MM.1S (cell line): ENCODE measurements at regions not wholly inside any gene's neighbourhood (a gene's known extent, or its start where the extent isn't known, plus 50 kb on each side); places are given as distances from the start of the nearest gene placed in this dataset.

Experiments
- DNase-seq: peaks from one replicate; pipeline ENCODE4 v3.0.0-alpha.2; 2015
- H2AFZ ChIP-seq: fragments of 300-600 bp; sonication (generic); 2 replicates; pipeline ENCODE4 v1.6.0; 2016; ENCODE audit warnings: antibody characterized with exemption, low read length
- H3F3A ChIP-seq: fragments of 300-600 bp; sonication (generic); 2 replicates; pipeline ENCODE4 v1.6.1; 2016; ENCODE audit warnings: mild to moderate bottlenecking, antibody characterized with exemption, low read length, moderate library complexity, mixed read lengths; ENCODE audit not compliant: insufficient read depth
- H3K27ac ChIP-seq: fragments of 300-600 bp; sonication (generic); 2 replicates; pipeline ENCODE4 v1.5.1; 2016; ENCODE audit warnings: mild to moderate bottlenecking, low read length
- H3K27me3 ChIP-seq: fragments of 300-600 bp; sonication (generic); replicated peaks from 2 replicates; pipeline ENCODE4 v1.6.0; 2016; ENCODE audit warnings: low read length; ENCODE audit not compliant: insufficient read depth
- H3K36me3 ChIP-seq: fragments of 300-600 bp; sonication (generic); replicated peaks from 2 replicates; pipeline ENCODE4 v1.6.1; 2016; ENCODE audit warnings: mild to moderate bottlenecking, low read length, mixed read lengths; ENCODE audit not compliant: insufficient read depth
- H3K4me1 ChIP-seq: fragments of 300-600 bp; sonication (generic); 2 replicates; pipeline ENCODE4 v1.6.1; 2016; ENCODE audit warnings: low read length, mixed read lengths
- H3K4me2 ChIP-seq: fragments of 300-600 bp; sonication (generic); 2 replicates; pipeline ENCODE4 v1.6.0; 2016; ENCODE audit warnings: low read depth, low read length
- H3K4me3 ChIP-seq: fragments of 300-600 bp; sonication (generic); 2 replicates; pipeline ENCODE4 v1.5.1; 2016; ENCODE audit warnings: low read length, mixed read lengths
- H3K79me2 ChIP-seq: fragments of 300-600 bp; sonication (generic); 2 replicates; pipeline ENCODE4 v1.6.1; 2016; ENCODE audit warnings: mixed run types, low read length, mixed read lengths
- H3K9ac ChIP-seq: fragments of 300-600 bp; sonication (generic); 2 replicates; pipeline ENCODE4 v1.6.1; 2016; ENCODE audit warnings: low read length, mixed read lengths
- H3K9me2 ChIP-seq: fragments of 300-600 bp; sonication (generic); replicated peaks from 2 replicates; pipeline ENCODE4 v1.6.1; 2016; ENCODE audit warnings: mild to moderate bottlenecking, low read length, mixed read lengths; ENCODE audit not compliant: insufficient read depth
- H3K9me3 ChIP-seq: fragments of 300-600 bp; sonication (generic); replicated peaks from 2 replicates; pipeline ENCODE4 v1.6.1; 2016; ENCODE audit warnings: mild to moderate bottlenecking, low read length, mixed read lengths; ENCODE audit not compliant: insufficient read depth
- H4K20me1 ChIP-seq: fragments of 300-600 bp; sonication (generic); 2 replicates; pipeline ENCODE4 v1.6.1; 2016; ENCODE audit warnings: mild to moderate bottlenecking, low read length, moderate library complexity, mixed read lengths; ENCODE audit not compliant: insufficient read depth
- EZH2 ChIP-seq: fragments of 300-600 bp; sonication (generic); optimal IDR thresholded peaks from 2 replicates; pipeline ENCODE3; 2017; ENCODE audit warnings: low read depth, mild to moderate bottlenecking, antibody characterized with exemption, low read length, mixed read lengths
- EZH2phosphoT487 ChIP-seq: fragments of 300-600 bp; sonication (generic); IDR thresholded peaks from 2 replicates; pipeline ENCODE4 v1.6.1; 2018; ENCODE audit warnings: antibody characterized with exemption, low read length
- TF ChIP-seq, protein P1 (sequence below): fragments of 300-600 bp; sonication (generic); IDR thresholded peaks from 2 replicates; pipeline ENCODE4 v1.5.1; 2016; ENCODE audit warnings: antibody characterized with exemption, low read length, mixed read lengths

DNA sequence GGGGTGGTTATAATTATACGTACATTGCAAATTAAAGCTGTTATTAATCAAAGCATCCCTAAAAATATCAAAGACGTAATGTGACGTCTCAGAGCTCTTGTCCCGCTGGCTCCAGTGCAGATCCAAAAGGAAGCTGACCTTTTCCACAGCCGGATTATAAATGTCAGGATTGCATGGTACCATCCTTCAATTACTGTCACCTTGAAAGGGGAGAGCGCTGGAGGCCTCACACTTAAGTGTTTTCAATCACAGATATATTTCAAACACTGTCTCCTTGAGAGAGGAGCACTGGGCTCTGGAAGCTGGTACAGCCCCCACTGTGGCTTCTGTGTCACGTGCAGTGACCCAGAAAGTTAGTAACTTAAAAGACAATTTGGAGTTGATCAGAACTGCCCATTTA, 94.2 kb downstream of the AIPL1 start:
- TF ChIP-seq EZH2phosphoT487: no peak
- no peak for TF ChIP-seq EZH2
- TF ChIP-seq, protein P1, sequence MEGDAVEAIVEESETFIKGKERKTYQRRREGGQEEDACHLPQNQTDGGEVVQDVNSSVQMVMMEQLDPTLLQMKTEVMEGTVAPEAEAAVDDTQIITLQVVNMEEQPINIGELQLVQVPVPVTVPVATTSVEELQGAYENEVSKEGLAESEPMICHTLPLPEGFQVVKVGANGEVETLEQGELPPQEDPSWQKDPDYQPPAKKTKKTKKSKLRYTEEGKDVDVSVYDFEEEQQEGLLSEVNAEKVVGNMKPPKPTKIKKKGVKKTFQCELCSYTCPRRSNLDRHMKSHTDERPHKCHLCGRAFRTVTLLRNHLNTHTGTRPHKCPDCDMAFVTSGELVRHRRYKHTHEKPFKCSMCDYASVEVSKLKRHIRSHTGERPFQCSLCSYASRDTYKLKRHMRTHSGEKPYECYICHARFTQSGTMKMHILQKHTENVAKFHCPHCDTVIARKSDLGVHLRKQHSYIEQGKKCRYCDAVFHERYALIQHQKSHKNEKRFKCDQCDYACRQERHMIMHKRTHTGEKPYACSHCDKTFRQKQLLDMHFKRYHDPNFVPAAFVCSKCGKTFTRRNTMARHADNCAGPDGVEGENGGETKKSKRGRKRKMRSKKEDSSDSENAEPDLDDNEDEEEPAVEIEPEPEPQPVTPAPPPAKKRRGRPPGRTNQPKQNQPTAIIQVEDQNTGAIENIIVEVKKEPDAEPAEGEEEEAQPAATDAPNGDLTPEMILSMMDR: no peak
- no peaks in the 10 kb centered on the region for H3K9me2 ChIP-seq
- H3K9ac ChIP-seq: no peak overlapping the region
- no peaks in the 10 kb centered on the region for H3K36me3 ChIP-seq
- no peak overlapping the region for H2AFZ ChIP-seq
- H3K79me2 ChIP-seq: no peaks in the 10 kb centered on the region
- H3F3A ChIP-seq: no peaks in the 10 kb centered on the region
- no peak overlapping the region for H3K27ac ChIP-seq
- H3K9me3 ChIP-seq: no peaks in the 10 kb centered on the region
- no peak for DNase-seq
- no peaks in the 10 kb centered on the region for H4K20me1 ChIP-seq
- no peak overlapping the region for H3K4me2 ChIP-seq
- H3K27me3 ChIP-seq: peaks cover 20% of the 10 kb centered on the region; the same call in 1 of the 2 replicates
- H3K4me1 ChIP-seq: no peaks in the 10 kb centered on the region
- H3K4me3 ChIP-seq: no peak overlapping the region

DNA sequence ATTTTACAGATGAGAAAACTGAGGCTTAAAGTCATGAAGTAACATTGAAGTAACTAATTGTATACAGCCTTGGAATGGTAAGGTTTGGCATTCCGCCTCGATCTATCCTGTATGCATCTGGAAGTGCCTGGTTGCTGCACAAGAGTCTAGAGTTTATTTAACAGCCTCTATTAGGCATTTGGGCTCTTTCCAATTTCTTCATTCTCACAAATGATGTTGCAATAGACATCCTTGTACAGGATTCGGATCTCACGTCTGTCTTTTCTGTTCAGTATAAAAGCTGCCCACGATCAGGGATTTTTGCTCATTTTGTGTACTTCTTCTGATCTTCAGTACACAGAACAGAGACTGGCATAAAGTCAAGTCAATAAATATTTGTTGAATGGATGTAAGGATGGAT, 100.5 kb downstream of the AIPL1 start:
- Histone ChIP-seq H3K36me3 (no peaks in the 10 kb centered on the region), H3K27ac (no peak overlapping the region), H4K20me1 (no peaks in the 10 kb centered on the region), H3K9ac (no peak overlapping the region), H3K9me3 (no peaks in the 10 kb centered on the region), H3K27me3 (peaks cover 10% of the 10 kb centered on the region; the same call in 1 of the 2 replicates), H3F3A (no peaks in the 10 kb centered on the region), H3K9me2 (no peaks in the 10 kb centered on the region), H3K79me2 (no peaks in the 10 kb centered on the region), H3K4me1 (no peaks in the 10 kb centered on the region), H3K4me3 (no peak overlapping the region), H2AFZ (no peak overlapping the region), H3K4me2 (no peak overlapping the region)
- no peak for TF ChIP-seq EZH2phosphoT487
- TF ChIP-seq, protein P1: no peak
- no peak for TF ChIP-seq EZH2
- no peak for DNase-seq

DNA sequence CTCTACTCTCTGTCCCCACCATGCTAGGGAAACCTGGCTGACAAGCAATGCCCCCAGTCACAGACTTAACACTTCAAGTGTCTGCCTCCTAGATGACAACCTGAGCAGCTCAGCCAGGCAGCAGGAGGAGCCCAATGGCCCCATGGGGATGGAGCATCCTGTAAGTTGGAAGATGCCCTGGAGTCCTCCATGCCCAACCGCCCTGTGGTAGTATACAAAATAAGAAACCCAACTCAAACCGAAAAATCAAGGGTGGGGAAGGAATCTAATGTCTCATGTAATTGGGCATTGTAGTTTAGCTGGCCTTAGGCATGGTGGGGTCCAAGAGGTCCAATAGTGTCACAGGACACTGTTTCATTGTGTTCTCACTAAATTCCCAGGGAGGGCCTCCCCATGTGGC, 104.0 kb downstream of the AIPL1 start:
- Histone ChIP-seq H3K27me3 (peaks cover under 1% of the 10 kb centered on the region; the same call in 1 of the 2 replicates), H3K4me1 (no peaks in the 10 kb centered on the region), H3K9ac (no peak overlapping the region), H3K9me3 (no peaks in the 10 kb centered on the region), H3K4me2 (no peak overlapping the region), H3K27ac (no peak overlapping the region), H2AFZ (no peak overlapping the region), H3K4me3 (no peak overlapping the region), H3K36me3 (no peaks in the 10 kb centered on the region), H3K9me2 (no peaks in the 10 kb centered on the region), H3F3A (no peaks in the 10 kb centered on the region), H4K20me1 (no peaks in the 10 kb centered on the region), H3K79me2 (no peaks in the 10 kb centered on the region)
- TF ChIP-seq EZH2phosphoT487: no peak
- TF ChIP-seq, protein P1: no peak
- no peak for TF ChIP-seq EZH2
- DNase-seq: no peak
